ENCODE measurements at regions not wholly inside any gene's neighbourhood (a gene's known extent, or its start where the extent isn't known, plus 50 kb on each side); places are given as distances from the start of the nearest gene placed in this dataset.

DNA sequence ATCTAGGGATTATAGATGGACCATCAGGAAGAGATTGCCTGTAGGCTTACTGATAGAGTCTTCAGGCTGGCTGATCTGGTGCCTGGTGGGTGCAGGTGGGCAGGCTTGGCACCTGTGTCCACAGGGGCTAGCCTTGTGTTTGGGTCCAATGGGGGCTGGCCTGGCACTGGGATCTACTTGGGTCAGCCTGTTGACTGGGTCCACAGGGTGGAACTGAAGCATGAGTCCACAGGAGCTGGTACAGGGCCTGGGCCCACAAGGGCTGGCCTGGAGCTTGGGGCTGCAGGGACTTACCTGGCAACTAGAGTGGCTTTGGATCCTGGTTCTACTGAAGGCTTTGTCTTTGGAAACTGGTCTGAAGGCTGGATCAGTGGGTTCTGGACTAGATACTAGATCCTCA, 1217.7 kb downstream of the CDH11 start:
- no peak for TF ChIP-seq TAF1 (IDR thresholded peaks at IDR 0.05; ENCODE audit: low read depth)
- TF ChIP-seq, protein P1, sequence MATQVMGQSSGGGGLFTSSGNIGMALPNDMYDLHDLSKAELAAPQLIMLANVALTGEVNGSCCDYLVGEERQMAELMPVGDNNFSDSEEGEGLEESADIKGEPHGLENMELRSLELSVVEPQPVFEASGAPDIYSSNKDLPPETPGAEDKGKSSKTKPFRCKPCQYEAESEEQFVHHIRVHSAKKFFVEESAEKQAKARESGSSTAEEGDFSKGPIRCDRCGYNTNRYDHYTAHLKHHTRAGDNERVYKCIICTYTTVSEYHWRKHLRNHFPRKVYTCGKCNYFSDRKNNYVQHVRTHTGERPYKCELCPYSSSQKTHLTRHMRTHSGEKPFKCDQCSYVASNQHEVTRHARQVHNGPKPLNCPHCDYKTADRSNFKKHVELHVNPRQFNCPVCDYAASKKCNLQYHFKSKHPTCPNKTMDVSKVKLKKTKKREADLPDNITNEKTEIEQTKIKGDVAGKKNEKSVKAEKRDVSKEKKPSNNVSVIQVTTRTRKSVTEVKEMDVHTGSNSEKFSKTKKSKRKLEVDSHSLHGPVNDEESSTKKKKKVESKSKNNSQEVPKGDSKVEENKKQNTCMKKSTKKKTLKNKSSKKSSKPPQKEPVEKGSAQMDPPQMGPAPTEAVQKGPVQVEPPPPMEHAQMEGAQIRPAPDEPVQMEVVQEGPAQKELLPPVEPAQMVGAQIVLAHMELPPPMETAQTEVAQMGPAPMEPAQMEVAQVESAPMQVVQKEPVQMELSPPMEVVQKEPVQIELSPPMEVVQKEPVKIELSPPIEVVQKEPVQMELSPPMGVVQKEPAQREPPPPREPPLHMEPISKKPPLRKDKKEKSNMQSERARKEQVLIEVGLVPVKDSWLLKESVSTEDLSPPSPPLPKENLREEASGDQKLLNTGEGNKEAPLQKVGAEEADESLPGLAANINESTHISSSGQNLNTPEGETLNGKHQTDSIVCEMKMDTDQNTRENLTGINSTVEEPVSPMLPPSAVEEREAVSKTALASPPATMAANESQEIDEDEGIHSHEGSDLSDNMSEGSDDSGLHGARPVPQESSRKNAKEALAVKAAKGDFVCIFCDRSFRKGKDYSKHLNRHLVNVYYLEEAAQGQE (IDR thresholded peaks at IDR 0.05; ENCODE audit: borderline replicate concordance) = no peak
- TF ChIP-seq, protein P2, sequence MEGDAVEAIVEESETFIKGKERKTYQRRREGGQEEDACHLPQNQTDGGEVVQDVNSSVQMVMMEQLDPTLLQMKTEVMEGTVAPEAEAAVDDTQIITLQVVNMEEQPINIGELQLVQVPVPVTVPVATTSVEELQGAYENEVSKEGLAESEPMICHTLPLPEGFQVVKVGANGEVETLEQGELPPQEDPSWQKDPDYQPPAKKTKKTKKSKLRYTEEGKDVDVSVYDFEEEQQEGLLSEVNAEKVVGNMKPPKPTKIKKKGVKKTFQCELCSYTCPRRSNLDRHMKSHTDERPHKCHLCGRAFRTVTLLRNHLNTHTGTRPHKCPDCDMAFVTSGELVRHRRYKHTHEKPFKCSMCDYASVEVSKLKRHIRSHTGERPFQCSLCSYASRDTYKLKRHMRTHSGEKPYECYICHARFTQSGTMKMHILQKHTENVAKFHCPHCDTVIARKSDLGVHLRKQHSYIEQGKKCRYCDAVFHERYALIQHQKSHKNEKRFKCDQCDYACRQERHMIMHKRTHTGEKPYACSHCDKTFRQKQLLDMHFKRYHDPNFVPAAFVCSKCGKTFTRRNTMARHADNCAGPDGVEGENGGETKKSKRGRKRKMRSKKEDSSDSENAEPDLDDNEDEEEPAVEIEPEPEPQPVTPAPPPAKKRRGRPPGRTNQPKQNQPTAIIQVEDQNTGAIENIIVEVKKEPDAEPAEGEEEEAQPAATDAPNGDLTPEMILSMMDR (IDR thresholded peaks at IDR 0.05; ENCODE audit: poor library complexity, severe bottlenecking) = no peak
